IMR-90 (cell line): ENCODE measurements at regions not wholly inside any gene's neighbourhood (a gene's known extent, or its start where the extent isn't known, plus 50 kb on each side); places are given as distances from the start of the nearest gene placed in this dataset.

ENCODE experiments used
- CTCF ChIP-seq: conservative IDR thresholded peaks from 2 replicates; pipeline ENCODE4 v1.5.1; 2012; ENCODE audit warnings: mild to moderate bottlenecking, low read depth, low read length, improper control_type of control experiment
- POLR2A ChIP-seq: IDR thresholded peaks from 2 replicates; pipeline ENCODE4 v1.6.1; 2012; ENCODE audit warnings: mild to moderate bottlenecking, low read depth, low read length
- RCOR1 ChIP-seq: IDR thresholded peaks from 2 replicates; pipeline ENCODE4 v1.6.1; 2012; ENCODE audit warnings: mild to moderate bottlenecking, low read length, improper control_type of control experiment; ENCODE audit not compliant: insufficient replicate concordance

DNA sequence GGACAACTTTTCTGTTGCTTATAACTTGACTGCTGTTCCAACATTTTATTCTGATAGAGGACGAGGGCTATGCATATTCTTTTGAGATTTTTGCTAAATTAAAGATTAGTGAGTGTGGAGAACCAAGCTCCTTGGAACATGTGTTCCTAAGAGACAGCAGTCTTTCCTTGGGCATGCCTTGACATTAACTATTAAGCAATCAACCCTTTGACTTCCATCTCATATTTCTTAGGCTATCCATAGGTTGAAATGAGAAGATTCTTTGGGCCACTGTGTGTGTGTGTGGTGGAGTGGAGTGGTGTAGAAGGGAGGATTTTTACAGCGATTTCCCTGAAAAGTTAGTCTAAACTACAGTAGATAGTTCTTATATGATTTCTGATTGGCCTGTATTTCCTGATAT, 127.4 kb upstream of the POF1B start:
- TF ChIP-seq CTCF (no peak), POLR2A (no peak), RCOR1 (no peak)
